ENCODE measurements at regions not wholly inside any gene's neighbourhood (a gene's known extent, or its start where the extent isn't known, plus 50 kb on each side); places are given as distances from the start of the nearest gene placed in this dataset.

DNA sequence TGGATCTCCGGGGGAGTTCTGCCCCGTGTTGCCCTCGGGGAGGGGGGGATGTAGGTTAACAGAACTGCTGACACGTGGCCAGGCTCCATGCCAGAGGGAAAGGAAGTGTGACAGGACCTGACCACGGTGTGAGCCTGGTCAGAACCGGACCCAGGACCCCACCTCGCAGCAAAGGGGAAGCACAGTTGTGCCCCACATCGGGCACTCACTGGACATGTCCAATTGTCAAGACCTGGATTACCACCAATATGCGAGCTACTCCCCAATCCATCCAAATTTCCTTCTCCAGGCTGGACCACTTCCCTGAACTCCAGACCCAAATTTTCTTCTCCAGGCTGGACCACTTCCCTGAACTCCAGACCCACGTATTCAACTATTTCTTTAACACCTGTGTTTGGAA, 78.8 kb upstream of the PIWIL1 start:
- DNase-seq (ENCODE audit: low spot score): no peak

DNA sequence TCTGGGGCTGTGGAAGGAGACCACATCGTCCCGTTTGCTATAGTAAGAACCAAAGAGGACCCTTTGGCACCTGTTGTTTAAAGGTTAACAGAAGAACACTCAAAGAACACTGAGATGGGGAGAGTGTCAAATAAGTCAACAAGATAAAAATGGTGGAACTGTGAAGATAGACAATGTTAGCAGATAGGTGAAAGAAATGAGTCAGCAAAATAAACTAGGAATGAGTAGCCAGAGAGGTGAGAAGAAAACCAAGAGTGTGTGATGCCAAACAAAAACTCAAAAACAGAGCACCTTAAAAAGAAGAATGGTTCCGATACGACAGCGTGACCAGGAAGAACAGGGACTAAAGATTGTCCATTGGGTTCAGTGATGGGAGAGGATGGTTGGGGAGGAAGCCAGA, 74.7 kb upstream of the PIWIL1 start:
- DNase-seq (ENCODE audit: low spot score): no peak

DNA sequence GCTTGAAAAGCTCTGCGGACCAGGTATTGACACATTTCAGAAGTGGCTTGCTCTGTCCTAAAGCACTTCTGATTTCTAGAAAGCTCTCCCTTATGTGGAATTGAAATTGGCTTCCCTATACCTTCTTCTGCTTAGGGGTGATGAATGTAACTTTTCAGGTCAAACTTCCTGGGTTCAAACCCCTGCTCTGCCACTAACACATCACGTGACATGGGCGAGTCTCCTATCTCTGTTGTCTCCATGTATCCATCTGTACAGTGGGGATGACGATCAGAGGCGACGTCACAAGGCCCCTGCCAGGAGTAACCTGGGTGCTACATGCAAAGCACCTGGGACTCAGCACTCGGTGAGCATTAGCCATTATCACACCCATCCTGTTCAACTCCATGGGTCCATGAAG, 73.7 kb upstream of the PIWIL1 start:
- DNase-seq (ENCODE audit: low spot score): no peak

DNA sequence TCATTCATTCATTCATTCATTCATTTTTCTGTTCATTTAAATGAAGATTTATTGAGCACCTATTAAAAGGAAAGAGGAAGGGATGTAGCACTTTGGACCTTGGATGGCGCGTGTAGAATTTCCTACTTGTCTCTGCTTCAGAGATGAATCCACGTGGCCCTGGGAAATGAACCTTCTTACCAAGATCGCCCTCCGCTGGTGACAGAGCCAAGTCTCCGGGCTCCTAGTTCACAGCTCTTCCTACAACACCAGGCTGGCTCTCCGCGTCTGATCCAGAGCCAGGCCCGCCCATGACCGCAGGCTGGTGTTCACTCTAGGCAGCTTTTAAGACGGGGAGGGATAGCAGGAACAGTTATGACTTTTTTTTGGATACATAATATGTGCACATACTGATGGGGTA, 70.9 kb upstream of the PIWIL1 start:
- no peak for DNase-seq (ENCODE audit: low spot score)

DNA sequence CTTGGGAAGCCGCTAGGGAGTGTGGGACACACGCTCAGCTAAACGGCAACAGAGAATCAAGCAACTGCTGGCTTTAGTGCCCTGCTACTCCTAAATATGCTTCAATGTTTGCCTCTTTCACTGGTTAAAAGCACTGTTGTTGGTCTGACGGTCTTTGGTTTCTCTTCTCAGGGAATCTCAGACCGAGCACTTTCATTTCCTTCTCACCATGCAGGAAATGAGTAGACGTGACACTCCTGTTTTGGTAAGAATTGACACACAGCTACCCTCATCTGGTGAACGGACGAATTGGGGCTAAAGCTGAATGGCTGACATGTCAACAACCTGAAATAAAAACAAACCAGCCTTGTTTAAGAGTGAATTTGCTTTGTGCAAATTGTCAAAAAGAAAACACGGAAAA, 57.5 kb upstream of the PIWIL1 start:
- DNase-seq (ENCODE audit: low spot score): peak; percentile 11

DNA sequence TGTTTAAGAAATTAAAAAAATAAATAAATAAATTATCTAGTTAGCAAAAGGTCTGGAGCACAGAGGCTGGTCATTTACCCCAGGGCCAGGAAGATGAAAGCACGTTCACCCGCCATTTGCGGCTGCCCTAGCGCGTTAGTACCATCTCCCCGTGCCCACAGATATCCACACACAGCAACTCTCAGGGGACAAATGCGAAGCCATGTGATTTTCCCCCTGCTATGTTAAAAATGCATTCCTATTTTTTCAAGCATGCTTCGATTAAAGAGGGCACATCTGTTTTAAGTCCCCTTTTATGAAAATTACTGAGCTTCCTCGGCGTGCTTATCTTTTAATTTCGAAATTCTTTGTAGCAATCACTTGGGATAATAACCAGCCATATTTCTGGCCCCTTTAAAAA, 56.9 kb upstream of the PIWIL1 start:
- DNase-seq (ENCODE audit: low spot score): no peak

DNA sequence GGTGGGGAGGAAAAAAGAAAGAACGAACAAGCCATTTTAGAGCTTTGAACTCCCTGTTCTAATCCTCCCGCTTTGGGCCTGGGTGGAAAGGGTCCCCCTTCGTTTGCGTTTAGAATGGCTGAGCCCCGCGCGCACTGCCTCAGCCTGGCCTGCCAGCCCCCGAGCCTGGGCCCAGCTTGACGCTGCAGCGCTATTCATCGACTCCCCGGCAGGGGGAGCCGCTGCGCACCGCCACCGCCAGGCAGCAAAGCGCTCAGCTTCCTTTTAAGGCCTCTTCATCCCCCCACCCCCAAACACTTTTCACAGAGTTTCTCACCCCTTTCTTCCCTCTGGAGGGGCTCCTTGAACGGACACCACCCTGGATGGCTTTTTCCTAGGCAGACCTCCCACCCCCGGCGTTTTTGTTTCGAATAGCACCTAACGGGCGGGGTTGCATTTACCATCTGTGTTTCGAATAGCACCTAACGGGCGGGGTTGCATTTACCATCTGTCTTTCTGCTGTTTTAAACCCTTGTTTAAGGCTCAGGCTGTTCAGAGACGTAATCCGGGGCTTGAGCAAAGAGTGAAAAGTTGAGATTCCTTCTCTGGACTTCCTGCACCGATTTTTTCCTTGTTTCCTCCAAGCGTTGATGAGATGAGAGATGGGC, 56.4 kb upstream of the PIWIL1 start:
- peak; percentile 79 for DNase-seq (ENCODE audit: low spot score)

DNA sequence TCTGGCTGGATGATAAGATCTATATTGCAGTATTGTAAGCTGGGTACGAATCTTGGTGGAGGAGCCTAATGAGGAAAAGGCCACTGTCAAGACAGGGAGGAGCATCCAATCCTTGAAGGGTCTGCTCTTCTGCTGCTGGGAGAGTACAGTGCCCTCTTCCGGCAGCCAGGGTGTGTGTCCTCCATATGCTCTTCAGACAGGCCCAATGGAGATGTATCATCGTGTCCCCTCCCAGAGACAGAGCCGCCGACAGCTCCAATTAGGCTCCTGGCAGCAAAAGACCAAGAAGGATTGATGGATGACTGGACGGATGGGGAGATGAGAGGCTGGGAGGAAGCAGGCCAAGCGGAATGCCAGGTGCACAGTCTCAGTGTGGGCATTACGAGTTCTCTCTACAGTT, 51.6 kb upstream of the PIWIL1 start:
- DNase-seq (ENCODE audit: low spot score): no peak

DNA sequence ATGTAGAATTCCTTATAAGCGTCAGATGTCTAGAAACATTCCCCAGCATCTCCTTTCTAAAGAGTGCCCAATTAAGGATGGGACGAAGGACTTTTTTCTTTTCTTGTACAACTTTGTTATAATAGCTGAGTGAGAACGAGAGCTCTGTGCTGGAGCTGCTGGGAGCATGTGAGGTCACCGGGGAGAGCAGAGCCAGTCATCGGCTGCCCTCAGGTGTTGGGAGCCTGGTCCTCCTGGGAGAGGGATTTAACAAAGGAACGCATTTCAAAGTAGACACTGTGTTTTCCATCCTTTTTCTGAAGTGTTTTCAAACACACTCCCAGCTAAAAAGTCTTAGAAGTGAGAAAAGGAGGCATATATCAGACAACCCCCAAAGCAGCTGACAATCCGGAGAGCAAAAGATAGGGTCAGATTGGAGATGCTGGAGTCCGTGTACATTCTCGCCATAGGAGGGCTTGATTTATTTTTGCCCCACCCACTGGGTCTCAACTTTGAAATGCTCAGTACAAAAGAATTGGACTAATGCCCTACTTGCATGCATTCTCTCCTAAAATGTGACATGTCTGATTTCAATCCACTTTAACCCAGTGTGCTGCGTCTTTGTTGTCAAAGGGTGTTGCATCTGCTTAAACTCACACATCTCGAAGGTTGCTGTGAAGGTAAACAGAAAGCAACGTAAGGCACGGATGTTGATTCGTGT, 50.8 kb upstream of the PIWIL1 start:
- DNase-seq (ENCODE audit: low spot score): no peak
